ENCODE measurements at regions not wholly inside any gene's neighbourhood (a gene's known extent, or its start where the extent isn't known, plus 50 kb on each side); places are given as distances from the start of the nearest gene placed in this dataset.

DNA sequence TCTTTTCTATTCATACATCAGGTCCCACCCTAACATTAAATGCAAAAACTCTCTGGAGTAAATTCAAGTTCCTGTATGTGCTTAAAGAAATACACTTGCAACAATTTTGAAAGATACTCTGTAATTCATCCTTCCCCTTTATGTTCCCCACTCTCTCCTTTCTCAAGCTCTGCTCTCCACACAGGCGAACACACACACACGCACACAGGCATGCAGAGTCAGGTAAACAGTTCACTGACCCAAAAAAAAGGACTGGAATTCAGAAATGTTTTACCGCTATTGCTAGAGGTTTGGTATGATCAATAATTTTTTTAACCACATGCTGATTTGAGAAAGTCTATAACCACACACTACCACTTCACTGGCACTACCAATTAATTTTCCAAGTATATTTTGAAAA, 152.4 kb upstream of the TMCC3 start:
- TF ChIP-seq, protein P1, sequence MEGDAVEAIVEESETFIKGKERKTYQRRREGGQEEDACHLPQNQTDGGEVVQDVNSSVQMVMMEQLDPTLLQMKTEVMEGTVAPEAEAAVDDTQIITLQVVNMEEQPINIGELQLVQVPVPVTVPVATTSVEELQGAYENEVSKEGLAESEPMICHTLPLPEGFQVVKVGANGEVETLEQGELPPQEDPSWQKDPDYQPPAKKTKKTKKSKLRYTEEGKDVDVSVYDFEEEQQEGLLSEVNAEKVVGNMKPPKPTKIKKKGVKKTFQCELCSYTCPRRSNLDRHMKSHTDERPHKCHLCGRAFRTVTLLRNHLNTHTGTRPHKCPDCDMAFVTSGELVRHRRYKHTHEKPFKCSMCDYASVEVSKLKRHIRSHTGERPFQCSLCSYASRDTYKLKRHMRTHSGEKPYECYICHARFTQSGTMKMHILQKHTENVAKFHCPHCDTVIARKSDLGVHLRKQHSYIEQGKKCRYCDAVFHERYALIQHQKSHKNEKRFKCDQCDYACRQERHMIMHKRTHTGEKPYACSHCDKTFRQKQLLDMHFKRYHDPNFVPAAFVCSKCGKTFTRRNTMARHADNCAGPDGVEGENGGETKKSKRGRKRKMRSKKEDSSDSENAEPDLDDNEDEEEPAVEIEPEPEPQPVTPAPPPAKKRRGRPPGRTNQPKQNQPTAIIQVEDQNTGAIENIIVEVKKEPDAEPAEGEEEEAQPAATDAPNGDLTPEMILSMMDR (IDR thresholded peaks at IDR 0.05; ENCODE audit: low read length) = no peak
- no peak for TF ChIP-seq EZH2phosphoT487 (IDR thresholded peaks at IDR 0.05; ENCODE audit: low read length)
